ENCODE measurements at regions not wholly inside any gene's neighbourhood (a gene's known extent, or its start where the extent isn't known, plus 50 kb on each side); places are given as distances from the start of the nearest gene placed in this dataset.

DNA sequence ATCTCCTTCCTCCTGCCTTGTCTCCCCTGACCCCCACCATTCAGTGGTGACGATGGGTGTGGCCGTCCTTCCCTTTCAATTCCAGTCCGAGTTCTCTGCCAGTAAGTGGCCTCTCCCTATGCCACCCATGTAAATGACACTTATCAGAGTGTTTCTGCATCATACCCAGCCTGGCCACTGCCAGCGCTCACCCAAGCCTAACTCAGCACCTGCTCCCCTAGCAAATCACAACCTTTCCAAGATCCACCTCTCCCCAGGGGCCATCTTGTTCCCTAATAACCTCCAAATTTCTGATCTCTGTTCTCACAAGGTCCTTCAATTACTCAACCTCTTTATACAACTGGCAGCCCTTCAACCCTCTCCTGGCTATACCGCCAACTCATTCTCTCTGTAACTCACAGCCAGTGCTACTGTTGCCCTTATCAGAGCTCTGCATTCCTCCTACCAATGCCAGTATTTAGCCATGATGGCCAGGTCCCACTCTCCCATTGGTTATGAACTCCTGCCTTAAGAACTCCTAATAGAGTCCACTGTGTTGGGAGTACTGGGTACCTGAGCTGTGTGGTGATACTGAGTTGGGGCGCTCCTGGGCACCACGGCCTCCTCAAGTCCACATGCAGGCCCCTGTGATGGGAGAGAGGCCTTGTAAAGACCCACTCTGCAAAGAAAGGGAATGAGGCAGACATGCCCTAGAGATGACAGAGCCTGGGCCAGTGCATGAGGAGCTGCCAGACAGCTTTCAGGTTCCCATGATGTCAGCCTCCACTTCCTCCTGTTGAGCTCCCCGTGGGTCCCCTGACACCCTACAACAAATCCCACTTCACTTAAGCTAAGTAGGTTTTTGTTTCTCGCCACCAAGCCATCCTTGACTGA lies 187.4 kb upstream of the RREB1 start:
- ATAC-seq (peak; percentile 37 to 71 (median 48)), DNase-seq (peak in 1 of 5 donors; percentile 39)
- H3K36me3 ChIP-seq = no peaks in the 10 kb centered on the region
- TF ChIP-seq CTCF (IDR thresholded peaks at IDR 0.05) = no peak
- no peak for TF ChIP-seq POLR2A (IDR thresholded peaks at IDR 0.05)
- intact Hi-C loops (cut with DNase I) = loop anchor here in 6 of 10 donors (10.0 kb wide), 5 partner anchors 124 to 324 kb away; partner anchors contain the start of gene RREB1 (in 2 of the 6)
- peaks cover 0 to 24% (median 14%) of the 10 kb centered on the region in 12 donors for H3K4me1 ChIP-seq
- H3K27me3 ChIP-seq = no peaks in the 10 kb centered on the region
- H3K9me3 ChIP-seq = peaks cover 0 to 5% (median 0%) of the 10 kb centered on the region in 12 donors
- peak overlapping the region in 6 of 12 donors; percentile 19 to 43 (median 24) for H3K27ac ChIP-seq
- WGBS, 4 donors = 66 to 79% (median 69%) methylated on average over 9 of the region's 9 CpGs
- no peak overlapping the region for H3K4me3 ChIP-seq

DNA sequence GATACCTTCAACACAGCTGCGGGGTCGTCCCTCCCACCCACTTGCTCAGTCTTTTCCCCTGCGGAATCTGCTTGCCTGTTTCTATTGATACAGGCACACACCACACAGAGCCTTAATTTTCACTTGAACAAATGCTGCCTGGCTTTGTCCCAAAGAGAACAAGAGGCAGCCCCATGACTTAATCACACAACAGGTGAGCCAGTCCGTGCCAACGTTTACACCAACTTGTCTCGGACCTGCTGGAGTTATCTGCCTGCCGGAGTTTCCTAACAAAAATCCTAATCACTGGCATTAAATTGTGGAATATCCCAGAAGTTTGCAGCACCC lies 186.8 kb upstream of the RREB1 start:
- Histone ChIP-seq H3K36me3 (no peaks in the 10 kb centered on the region), H3K4me3 (no peak overlapping the region), H3K27ac (peak overlapping the region in 1 of 12 donors; percentile 27), H3K4me1 (peaks cover 0 to 18% (median 9%) of the 10 kb centered on the region in 12 donors), H3K27me3 (no peaks in the 10 kb centered on the region), H3K9me3 (peaks cover 0 to 5% (median 0%) of the 10 kb centered on the region in 12 donors)
- TF ChIP-seq POLR2A (IDR thresholded peaks at IDR 0.05) = no peak
- no peak for TF ChIP-seq CTCF (IDR thresholded peaks at IDR 0.05)
- intact Hi-C loops (cut with DNase I) = loop anchor here in 6 of 10 donors (10.0 kb wide), 5 partner anchors 124 to 324 kb away; partner anchors contain the start of gene RREB1 (in 2 of the 6)
- ATAC-seq = no peak
- 82 to 91% (median 89%) methylated on average over 7 of the region's 7 CpGs for WGBS, 4 donors
- no peak for DNase-seq

- no peak overlapping the region for H3K27ac ChIP-seq
Measured at GRCh38 chr6:6922166-6922565, 185.6 kb upstream of the RREB1 start.

More at GRCh38 chr6:6922166-6922565, 185.6 kb upstream of the RREB1 start:
- intact Hi-C loops (cut with DNase I) = loop anchor here in 6 of 10 donors (10.0 kb wide), 5 partner anchors 123 to 323 kb away; partner anchors contain the start of gene RREB1 (in 2 of the 6)
- no peak for TF ChIP-seq CTCF (IDR thresholded peaks at IDR 0.05)
- no peak for TF ChIP-seq POLR2A (IDR thresholded peaks at IDR 0.05)
- DNase-seq = no peak
- H3K36me3 ChIP-seq = no peaks in the 10 kb centered on the region
- no peak for ATAC-seq
- H3K9me3 ChIP-seq = peaks cover 0 to 5% (median 0%) of the 10 kb centered on the region in 12 donors
- 73 to 98% (median 86%) methylated on average over 1 of the region's 1 CpG for WGBS, 4 donors
- no peak overlapping the region for H3K4me3 ChIP-seq
- H3K27me3 ChIP-seq = no peaks in the 10 kb centered on the region
- peaks cover 0 to 9% (median 2%) of the 10 kb centered on the region in 12 donors for H3K4me1 ChIP-seq

All from heart left ventricle (tissue), 16 donors.